IMR-90 (cell line): ENCODE measurements at regions not wholly inside any gene's neighbourhood (a gene's known extent, or its start where the extent isn't known, plus 50 kb on each side); places are given as distances from the start of the nearest gene placed in this dataset.

Source experiments
- MXI1 ChIP-seq: IDR thresholded peaks from 2 replicates; pipeline ENCODE4 v1.6.1; 2012; ENCODE audit warnings: low read depth, mild to moderate bottlenecking, low read length, moderate library complexity, borderline replicate concordance
- POLR2A ChIP-seq: IDR thresholded peaks from 2 replicates; pipeline ENCODE4 v1.6.1; 2012; ENCODE audit warnings: mild to moderate bottlenecking, low read depth, low read length
- RCOR1 ChIP-seq: IDR thresholded peaks from 2 replicates; pipeline ENCODE4 v1.6.1; 2012; ENCODE audit warnings: mild to moderate bottlenecking, low read length, improper control_type of control experiment; ENCODE audit not compliant: insufficient replicate concordance
- RFX5 ChIP-seq: IDR thresholded peaks from 2 replicates; pipeline ENCODE4 v1.8.0; 2012; ENCODE audit warnings: low read depth, mild to moderate bottlenecking, low read length, moderate library complexity
- SMC3 ChIP-seq: fragments of 150-350 bp; IDR thresholded peaks from 2 replicates; pipeline ENCODE4 v1.6.1; 2016; ENCODE audit warnings: low read depth, mild to moderate bottlenecking, antibody characterized with exemption, low read length, moderate library complexity
- TF ChIP-seq, protein P1 (sequence below): conservative IDR thresholded peaks from 2 replicates; pipeline ENCODE4 v1.5.1; 2012; ENCODE audit warnings: mild to moderate bottlenecking, low read depth, low read length, improper control_type of control experiment
- TF ChIP-seq, protein P2 (sequence below): fragments of 150-350 bp; IDR thresholded peaks from 2 replicates; pipeline ENCODE4 v1.6.1; 2017; ENCODE audit warnings: mild to moderate bottlenecking, antibody characterized with exemption, low read length, low read depth

DNA sequence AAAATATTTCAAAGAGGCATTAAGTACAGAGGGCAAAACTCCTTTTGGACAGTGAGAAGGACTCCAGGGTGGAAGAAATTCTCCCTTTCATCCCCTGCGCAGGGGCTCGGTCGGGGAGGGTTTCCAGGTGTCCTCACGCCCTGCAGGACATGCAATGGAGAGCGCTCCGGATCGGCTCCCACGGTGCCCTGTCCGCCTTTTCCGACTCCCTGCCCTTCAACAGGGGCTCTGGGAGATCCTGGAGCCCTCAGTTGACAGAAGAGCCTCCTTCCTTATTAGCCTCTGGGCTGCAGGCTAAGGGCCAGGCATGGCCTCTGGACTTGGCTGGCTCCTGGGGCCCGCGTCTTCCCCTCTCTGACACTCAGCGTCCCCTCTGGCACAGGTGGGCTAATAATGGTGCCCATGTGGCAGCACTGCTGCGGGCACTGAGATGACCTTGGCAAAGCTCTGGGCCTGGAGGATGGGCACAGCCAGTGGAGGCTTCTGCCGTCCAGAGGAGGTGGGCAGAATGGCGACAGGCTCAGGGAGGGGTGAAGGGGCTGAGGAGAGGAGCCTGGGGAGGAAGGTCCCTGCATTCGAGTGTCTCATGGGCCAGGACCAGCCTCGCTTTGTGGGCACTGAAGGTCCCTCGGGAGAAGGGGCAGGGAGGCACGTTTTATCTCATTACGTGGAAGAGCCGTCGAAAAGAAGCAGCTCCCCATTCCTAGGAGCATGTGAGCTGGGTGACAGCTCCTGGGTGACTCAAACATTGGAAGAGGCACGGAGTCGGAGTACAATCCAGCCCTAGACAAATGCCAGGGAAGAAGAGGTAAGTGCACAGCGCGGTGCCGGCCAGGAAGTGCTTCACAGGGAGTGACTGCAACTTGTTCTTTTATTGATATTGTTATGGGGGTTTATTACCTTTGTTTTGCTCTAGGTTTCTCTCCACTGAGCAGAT lies 161.7 kb downstream of the IRF8 start:
- TF ChIP-seq MXI1 (no peak), POLR2A (no peak), RCOR1 (no peak), SMC3 (no peak), RFX5 (no peak)
- TF ChIP-seq, protein P1, sequence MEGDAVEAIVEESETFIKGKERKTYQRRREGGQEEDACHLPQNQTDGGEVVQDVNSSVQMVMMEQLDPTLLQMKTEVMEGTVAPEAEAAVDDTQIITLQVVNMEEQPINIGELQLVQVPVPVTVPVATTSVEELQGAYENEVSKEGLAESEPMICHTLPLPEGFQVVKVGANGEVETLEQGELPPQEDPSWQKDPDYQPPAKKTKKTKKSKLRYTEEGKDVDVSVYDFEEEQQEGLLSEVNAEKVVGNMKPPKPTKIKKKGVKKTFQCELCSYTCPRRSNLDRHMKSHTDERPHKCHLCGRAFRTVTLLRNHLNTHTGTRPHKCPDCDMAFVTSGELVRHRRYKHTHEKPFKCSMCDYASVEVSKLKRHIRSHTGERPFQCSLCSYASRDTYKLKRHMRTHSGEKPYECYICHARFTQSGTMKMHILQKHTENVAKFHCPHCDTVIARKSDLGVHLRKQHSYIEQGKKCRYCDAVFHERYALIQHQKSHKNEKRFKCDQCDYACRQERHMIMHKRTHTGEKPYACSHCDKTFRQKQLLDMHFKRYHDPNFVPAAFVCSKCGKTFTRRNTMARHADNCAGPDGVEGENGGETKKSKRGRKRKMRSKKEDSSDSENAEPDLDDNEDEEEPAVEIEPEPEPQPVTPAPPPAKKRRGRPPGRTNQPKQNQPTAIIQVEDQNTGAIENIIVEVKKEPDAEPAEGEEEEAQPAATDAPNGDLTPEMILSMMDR = no peak
- TF ChIP-seq, protein P2, sequence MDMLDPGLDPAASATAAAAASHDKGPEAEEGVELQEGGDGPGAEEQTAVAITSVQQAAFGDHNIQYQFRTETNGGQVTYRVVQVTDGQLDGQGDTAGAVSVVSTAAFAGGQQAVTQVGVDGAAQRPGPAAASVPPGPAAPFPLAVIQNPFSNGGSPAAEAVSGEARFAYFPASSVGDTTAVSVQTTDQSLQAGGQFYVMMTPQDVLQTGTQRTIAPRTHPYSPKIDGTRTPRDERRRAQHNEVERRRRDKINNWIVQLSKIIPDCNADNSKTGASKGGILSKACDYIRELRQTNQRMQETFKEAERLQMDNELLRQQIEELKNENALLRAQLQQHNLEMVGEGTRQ = no peak
